Spleen (tissue), 11 donors: ENCODE measurements at regions not wholly inside any gene's neighbourhood (a gene's known extent, or its start where the extent isn't known, plus 50 kb on each side); places are given as distances from the start of the nearest gene placed in this dataset.
A peak's percentile ranks its signal among the peaks of the same experiment; 100 is the strongest.

Experiments used
- DNase-seq: peaks from one replicate; pipeline ENCODE4 v3.0.0-alpha.2; 2020
- H3K27ac ChIP-seq, 8 donors: fragments of 200-600 bp; sonication (generic) in 7 of 8; 1 replicate in 4 of 8; 2 replicates in 4 of 8; pipeline versions ENCODE4 v1.5.0 to v1.8.0; 2016 to 2021; ENCODE audit warnings: inconsistent platforms in 4 of 8, mild to moderate bottlenecking in 4 of 8, moderate library complexity in 1 of 8
- H3K27me3 ChIP-seq, 7 donors: fragments of 200-600 bp; sonication (generic) in 6 of 7; replicated peaks in 1 of 7; 1 replicate in 4 of 7; 2 replicates in 3 of 7; pipeline versions ENCODE4 v1.5.0 to v1.8.0; 2016 to 2021; ENCODE audit warnings: inconsistent platforms in 3 of 7, mild to moderate bottlenecking in 1 of 7
- H3K36me3 ChIP-seq, 6 donors: fragments of 200-600 bp; sonication (generic) in 5 of 6; 1 replicate in 4 of 6; 2 replicates in 2 of 6; pipeline versions ENCODE4 v1.5.0 to v1.8.0; 2016 to 2021; ENCODE audit warnings: inconsistent platforms in 2 of 6
- H3K4me1 ChIP-seq, 6 donors: fragments of 200-600 bp; sonication (generic) in 5 of 6; 1 replicate in 3 of 6; 2 replicates in 3 of 6; pipeline versions ENCODE4 v1.5.0 to v1.8.0; 2016 to 2021; ENCODE audit warnings: inconsistent platforms in 3 of 6
- H3K4me3 ChIP-seq, 8 donors: fragments of 200-600 bp; sonication (generic) in 7 of 8; 1 replicate in 4 of 8; 2 replicates in 4 of 8; pipeline versions ENCODE4 v1.5.0 to v1.8.0; 2016 to 2021; ENCODE audit warnings: inconsistent platforms in 4 of 8, mild to moderate bottlenecking in 4 of 8, moderate library complexity in 2 of 8
- H3K9me3 ChIP-seq, 8 donors: fragments of 200-600 bp; sonication (generic) in 7 of 8; 1 replicate in 4 of 8; 2 replicates in 4 of 8; pipeline versions ENCODE4 v1.5.0 to v1.8.0; 2016 to 2021; ENCODE audit warnings: inconsistent platforms in 4 of 8
- POLR2A ChIP-seq, 3 donors: fragments of 450-650 bp; IDR thresholded peaks; one replicate each; pipeline ENCODE4 v1.5.1; 2017; ENCODE audit warnings: antibody characterized with exemption in 3 of 3, mild to moderate bottlenecking in 1 of 3
- POLR2AphosphoS5 ChIP-seq, 3 donors: sonication (generic); formaldehyde crosslinking; IDR thresholded peaks; one replicate each; pipeline ENCODE4 v1.5.1; 2017; ENCODE audit warnings: antibody characterized with exemption in 3 of 3
- WGBS, 5 donors: extraction: QIAGEN DNeasy Blood & Tissue Kit in 3 of 5; methylation state at CpG; one replicate each; pipeline versions ENCODE4 v1.1.5 to v1.1.7; 2013 to 2018; 5-methylcytosine and 5-hydroxymethylcytosine counted together
- intact Hi-C: fragments of 100-400 bp; cut with DNase I; formaldehyde crosslinking; loops from one replicate; pipeline ENCODE4 v1.15.0; 2023; ENCODE audit warnings: low total_unique reads
- TF ChIP-seq, protein P1 (sequence below), 11 experiments: fragments of 200-600 bp in 7 of 11; fragments of 450-650 bp in 4 of 11; sonication (generic) in 4 of 11; IDR thresholded peaks in 8 of 11; conservative IDR thresholded peaks in 3 of 11; 1 replicate in 7 of 11; 2 replicates in 4 of 11; pipeline versions ENCODE4 v1.4.0 to v1.8.0; 2016 to 2021; ENCODE audit warnings: antibody characterized with exemption in 11 of 11, inconsistent platforms in 4 of 11, mild to moderate bottlenecking in 1 of 11
- donor health status: healthy with polysubstance abuse.
- donor health status: DM: no; HTN: no; CAD: no; lungs with moderate emphysema.
- donor health status: DM: no; HTN: no; CAD: no.
- donor health status: Bipolar disorder and iron deficiency.
- donor health status: healthy.
- donor health status: DM: no; HTN: no; CAD: no.
- donor health status: DM: yes; HTN: yes; CAD: no.

DNA sequence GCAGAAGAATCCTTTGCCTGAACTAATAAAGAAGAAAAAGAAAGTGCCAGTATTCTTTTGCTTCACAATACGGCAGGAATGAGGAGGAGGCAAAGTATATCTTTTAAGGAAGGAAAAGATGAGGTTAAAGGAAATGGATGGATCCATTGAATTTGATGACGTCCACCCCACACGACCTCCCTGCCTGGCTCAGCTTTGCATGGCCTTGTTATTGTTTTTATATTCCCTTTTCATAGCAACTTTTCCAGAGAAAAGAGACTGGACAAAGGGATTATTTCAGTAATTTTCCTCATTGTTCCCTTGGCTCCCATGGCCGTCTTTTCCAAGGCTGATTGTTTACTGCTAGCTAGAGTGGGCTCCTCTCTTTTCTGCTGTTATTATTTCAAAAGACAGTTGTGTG lies 123.2 kb upstream of the SEL1L start:
- WGBS, 5 donors: 31 to 50% (median 40%) methylated on average over 4 of the region's 4 CpGs
- no peaks in the 10 kb centered on the region for H3K36me3 ChIP-seq

DNA sequence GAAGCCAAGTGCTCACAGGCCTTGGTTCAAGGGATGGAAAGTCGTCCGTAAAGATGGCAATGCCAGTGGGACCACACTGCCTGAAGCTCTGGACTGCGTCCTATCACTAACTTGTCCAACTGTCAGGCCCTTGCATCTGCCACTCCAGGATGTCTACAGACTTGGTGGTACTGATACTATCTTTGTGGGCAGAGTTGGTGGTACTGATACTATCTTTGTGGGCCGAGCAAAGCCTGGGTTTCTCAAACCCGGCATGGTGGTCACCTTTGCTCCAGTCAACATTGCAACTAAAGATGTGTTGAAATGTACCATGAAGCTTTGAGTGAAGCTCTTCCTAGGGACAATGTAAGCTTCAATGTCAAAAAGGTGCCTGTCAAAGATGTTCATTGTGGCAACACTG lies 128.4 kb upstream of the SEL1L start:
- intact Hi-C loops: no loop called here
- 66 to 75% (median 69%) methylated on average over 5 of the region's 5 CpGs for WGBS, 5 donors

More for the DNA sequence above, 123.2 kb upstream of the SEL1L start:
- Histone ChIP-seq H3K27ac (peak overlapping the region; percentile 3 to 82 (median 71)), H3K4me3 (peak overlapping the region in 1 of 8 donors; percentile 16), H3K4me1 (peaks cover 0 to 4% (median 0%) of the 10 kb centered on the region in 6 donors), H3K9me3 (peaks cover 0 to 9% (median 3%) of the 10 kb centered on the region in 8 donors), H3K27me3 (no peaks in the 10 kb centered on the region)
- no peak for TF ChIP-seq POLR2A (IDR thresholded peaks at IDR 0.05)
- TF ChIP-seq, protein P1, sequence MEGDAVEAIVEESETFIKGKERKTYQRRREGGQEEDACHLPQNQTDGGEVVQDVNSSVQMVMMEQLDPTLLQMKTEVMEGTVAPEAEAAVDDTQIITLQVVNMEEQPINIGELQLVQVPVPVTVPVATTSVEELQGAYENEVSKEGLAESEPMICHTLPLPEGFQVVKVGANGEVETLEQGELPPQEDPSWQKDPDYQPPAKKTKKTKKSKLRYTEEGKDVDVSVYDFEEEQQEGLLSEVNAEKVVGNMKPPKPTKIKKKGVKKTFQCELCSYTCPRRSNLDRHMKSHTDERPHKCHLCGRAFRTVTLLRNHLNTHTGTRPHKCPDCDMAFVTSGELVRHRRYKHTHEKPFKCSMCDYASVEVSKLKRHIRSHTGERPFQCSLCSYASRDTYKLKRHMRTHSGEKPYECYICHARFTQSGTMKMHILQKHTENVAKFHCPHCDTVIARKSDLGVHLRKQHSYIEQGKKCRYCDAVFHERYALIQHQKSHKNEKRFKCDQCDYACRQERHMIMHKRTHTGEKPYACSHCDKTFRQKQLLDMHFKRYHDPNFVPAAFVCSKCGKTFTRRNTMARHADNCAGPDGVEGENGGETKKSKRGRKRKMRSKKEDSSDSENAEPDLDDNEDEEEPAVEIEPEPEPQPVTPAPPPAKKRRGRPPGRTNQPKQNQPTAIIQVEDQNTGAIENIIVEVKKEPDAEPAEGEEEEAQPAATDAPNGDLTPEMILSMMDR (IDR thresholded peaks at IDR 0.05 in 8 of 11, conservative IDR thresholded peaks at IDR 0.05 in 3 of 11): no peak
- TF ChIP-seq POLR2AphosphoS5 (IDR thresholded peaks at IDR 0.05): no peak
- intact Hi-C loops: no loop called here
- no peak for DNase-seq

GRCh38 chr14:81662570-81663197 lies 129.0 kb upstream of the SEL1L start:
- TF ChIP-seq POLR2A (IDR thresholded peaks at IDR 0.05): no peak
- TF ChIP-seq, protein P1 (IDR thresholded peaks at IDR 0.05 in 8 of 11, conservative IDR thresholded peaks at IDR 0.05 in 3 of 11): no peak
- TF ChIP-seq POLR2AphosphoS5 (IDR thresholded peaks at IDR 0.05): no peak
- H3K27me3 ChIP-seq: no peaks in the 10 kb centered on the region
- peak overlapping the region in 1 of 8 donors; percentile 21 for H3K27ac ChIP-seq
- no peaks in the 10 kb centered on the region for H3K4me1 ChIP-seq
- 54 to 85% (median 65%) methylated on average over 2 of the region's 2 CpGs for WGBS, 5 donors
- no peak for DNase-seq
- H3K36me3 ChIP-seq: no peaks in the 10 kb centered on the region
- H3K9me3 ChIP-seq: peaks cover 0 to under 1% (median 0%) of the 10 kb centered on the region in 8 donors
- intact Hi-C loops: no loop called here
- H3K4me3 ChIP-seq: no peak overlapping the region

More for the DNA sequence above, 128.4 kb upstream of the SEL1L start:
- Histone ChIP-seq H3K36me3 (no peaks in the 10 kb centered on the region), H3K4me1 (no peaks in the 10 kb centered on the region), H3K27me3 (no peaks in the 10 kb centered on the region), H3K27ac (no peak overlapping the region), H3K9me3 (no peaks in the 10 kb centered on the region), H3K4me3 (no peak overlapping the region)
- TF ChIP-seq, protein P1 (IDR thresholded peaks at IDR 0.05 in 8 of 11, conservative IDR thresholded peaks at IDR 0.05 in 3 of 11): no peak
- TF ChIP-seq POLR2AphosphoS5 (IDR thresholded peaks at IDR 0.05): no peak
- TF ChIP-seq POLR2A (IDR thresholded peaks at IDR 0.05): no peak
- DNase-seq: no peak

DNA sequence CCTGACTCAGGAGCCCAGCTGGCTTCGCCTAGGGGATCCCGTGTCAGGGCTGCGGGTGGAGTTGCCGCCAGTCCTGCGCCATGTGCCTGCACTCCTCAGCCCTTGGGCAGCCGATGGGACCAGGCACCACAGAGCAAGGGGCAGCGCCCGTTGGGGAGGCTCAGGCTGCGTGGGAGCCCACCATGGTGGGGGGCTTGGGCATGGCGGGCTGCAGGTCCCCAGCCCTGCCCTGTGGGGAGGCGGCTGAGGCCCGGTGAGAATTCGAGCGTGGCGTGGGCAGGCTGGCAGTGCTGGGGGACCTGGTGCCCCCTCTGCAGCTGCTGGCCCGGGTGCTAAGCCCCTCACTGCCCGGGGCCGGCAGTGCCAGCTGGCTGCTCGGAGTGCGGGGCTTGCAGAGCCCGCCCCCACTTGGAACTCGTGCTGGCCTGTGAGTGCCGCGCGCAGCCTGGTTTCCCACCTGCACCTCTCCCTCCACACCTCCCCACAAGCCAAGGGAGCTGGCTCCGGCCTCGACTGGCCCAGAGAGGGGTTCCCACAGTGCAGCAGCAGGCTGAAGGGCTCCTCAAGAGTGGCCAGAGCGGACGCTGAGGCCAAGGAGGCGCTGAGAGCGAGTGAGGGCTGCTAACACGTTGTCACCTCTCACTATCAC lies 135.1 kb upstream of the SEL1L start:
- no peaks in the 10 kb centered on the region for H3K4me1 ChIP-seq
- peaks cover 0 to 5% (median 0%) of the 10 kb centered on the region in 7 donors for H3K27me3 ChIP-seq
- DNase-seq: peak; percentile 71
- H3K4me3 ChIP-seq: no peak overlapping the region
- intact Hi-C loops: no loop called here
- TF ChIP-seq POLR2A (IDR thresholded peaks at IDR 0.05): no peak
- TF ChIP-seq, protein P1 (IDR thresholded peaks at IDR 0.05 in 8 of 11, conservative IDR thresholded peaks at IDR 0.05 in 3 of 11): no peak
- TF ChIP-seq POLR2AphosphoS5 (IDR thresholded peaks at IDR 0.05): no peak
- no peak overlapping the region for H3K27ac ChIP-seq
- no peaks in the 10 kb centered on the region for H3K36me3 ChIP-seq
- 76 to 90% (median 89%) methylated on average over 17 to 32 of the region's 32 CpGs for WGBS, 5 donors
- peaks cover 0 to 20% (median 5%) of the 10 kb centered on the region in 8 donors for H3K9me3 ChIP-seq
